ENCODE measurements at regions not wholly inside any gene's neighbourhood (a gene's known extent, or its start where the extent isn't known, plus 50 kb on each side); places are given as distances from the start of the nearest gene placed in this dataset.

DNA sequence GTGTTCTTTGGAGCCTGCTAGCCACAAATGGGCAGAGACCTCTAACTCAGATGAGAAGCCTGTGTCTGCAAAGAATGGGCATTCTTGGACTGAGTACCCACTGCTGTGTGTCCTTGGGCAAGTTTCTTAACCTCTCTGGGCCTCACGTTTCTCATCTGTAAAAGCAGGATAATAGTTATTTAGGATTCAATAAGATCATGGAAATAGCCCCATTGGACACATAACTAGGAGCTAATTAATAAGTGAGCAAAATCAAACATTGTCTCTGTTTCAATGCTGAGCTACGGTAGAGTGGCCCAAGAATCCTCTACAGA is 61.2 kb upstream of the WNT7B start:
- no peak for TF ChIP-seq POLR2A (IDR thresholded peaks at IDR 0.05)
- TF ChIP-seq, protein P1, sequence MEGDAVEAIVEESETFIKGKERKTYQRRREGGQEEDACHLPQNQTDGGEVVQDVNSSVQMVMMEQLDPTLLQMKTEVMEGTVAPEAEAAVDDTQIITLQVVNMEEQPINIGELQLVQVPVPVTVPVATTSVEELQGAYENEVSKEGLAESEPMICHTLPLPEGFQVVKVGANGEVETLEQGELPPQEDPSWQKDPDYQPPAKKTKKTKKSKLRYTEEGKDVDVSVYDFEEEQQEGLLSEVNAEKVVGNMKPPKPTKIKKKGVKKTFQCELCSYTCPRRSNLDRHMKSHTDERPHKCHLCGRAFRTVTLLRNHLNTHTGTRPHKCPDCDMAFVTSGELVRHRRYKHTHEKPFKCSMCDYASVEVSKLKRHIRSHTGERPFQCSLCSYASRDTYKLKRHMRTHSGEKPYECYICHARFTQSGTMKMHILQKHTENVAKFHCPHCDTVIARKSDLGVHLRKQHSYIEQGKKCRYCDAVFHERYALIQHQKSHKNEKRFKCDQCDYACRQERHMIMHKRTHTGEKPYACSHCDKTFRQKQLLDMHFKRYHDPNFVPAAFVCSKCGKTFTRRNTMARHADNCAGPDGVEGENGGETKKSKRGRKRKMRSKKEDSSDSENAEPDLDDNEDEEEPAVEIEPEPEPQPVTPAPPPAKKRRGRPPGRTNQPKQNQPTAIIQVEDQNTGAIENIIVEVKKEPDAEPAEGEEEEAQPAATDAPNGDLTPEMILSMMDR (IDR thresholded peaks at IDR 0.05): no peak
- no peak for DNase-seq
- Histone ChIP-seq H3K9me3 (no peaks in the 10 kb centered on the region), H3K36me3 (no peaks in the 10 kb centered on the region), H3K4me3 (no peak overlapping the region), H3K27me3 (no peaks in the 10 kb centered on the region), H3K4me1 (no peaks in the 10 kb centered on the region), H3K27ac (peak overlapping the region in 1 of 2 donors; percentile 14)
- intact Hi-C loops (cut with DNase I; ENCODE audit: low total_unique reads): no loop called here

DNA sequence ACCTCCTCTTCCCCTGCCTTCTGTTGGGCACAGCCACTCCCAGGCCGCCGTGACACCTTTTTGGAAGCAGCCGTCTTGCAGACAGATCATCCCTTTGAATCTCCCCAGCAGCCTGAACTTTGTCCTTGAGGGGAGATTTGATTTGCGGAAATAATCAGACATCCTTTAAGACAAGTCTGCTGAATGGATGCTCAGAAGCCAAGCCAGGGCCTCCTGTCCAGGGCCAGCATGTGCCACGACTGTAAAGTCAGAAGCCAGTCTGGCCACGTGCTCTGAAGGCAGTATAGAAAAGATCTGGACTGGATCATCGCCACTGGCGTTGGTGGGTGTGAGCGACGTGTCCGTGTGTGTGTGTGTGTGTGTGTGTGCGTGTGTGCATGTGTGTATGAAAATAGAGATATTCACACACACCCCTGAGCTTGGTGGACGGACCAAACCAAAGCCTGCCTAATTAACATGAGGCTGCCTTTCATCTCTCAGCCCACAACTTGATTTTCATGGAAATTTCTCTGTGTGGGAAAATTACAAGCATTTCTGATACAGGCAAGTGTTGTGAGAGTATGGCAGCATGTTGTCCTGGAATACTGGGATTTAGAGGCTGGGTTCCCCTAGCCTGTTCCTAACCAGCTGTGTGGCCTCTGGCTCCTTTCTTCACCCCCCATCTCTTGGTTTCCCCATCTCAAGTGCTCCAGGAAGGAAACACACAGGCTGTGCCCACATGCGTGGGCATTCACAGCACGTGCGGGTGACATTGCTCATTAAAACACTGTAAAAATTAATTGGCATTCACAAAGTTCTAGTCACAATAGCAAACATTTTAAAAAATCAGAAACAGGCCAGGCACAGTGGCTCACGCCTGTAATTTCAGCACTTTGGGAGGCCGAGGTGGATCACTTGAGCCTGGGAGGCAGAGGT is 61.8 kb upstream of the WNT7B start:
- H3K4me3 ChIP-seq: no peak overlapping the region
- DNase-seq: peak; percentile 17 to 23
- TF ChIP-seq POLR2A (IDR thresholded peaks at IDR 0.05): no peak
- TF ChIP-seq, protein P1 (IDR thresholded peaks at IDR 0.05): no peak
- peak overlapping the region; percentile 7 to 14 for H3K27ac ChIP-seq
- no peaks in the 10 kb centered on the region for H3K36me3 ChIP-seq
- H3K9me3 ChIP-seq: no peaks in the 10 kb centered on the region
- intact Hi-C loops (cut with DNase I; ENCODE audit: low total_unique reads): no loop called here
- no peaks in the 10 kb centered on the region for H3K27me3 ChIP-seq
- no peaks in the 10 kb centered on the region for H3K4me1 ChIP-seq

DNA sequence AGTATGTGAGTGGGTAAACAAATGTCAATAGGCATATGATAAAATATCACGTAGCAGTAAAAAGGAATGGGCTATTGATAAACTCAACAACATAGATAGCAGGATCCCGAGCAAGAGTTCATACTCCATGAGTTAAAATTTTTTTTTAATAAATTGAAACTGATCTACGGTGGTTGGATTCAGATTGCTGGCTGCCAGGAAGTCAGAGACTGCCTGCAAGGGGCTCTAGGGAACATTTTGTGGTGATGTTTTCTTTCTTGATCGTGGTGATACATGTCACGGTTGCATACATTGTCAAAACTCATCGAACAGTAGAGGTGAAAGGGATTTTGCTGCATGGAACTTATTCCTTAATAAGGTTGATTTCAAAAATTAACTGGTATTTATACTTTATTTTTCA is 62.6 kb upstream of the WNT7B start:
- H3K9me3 ChIP-seq: no peaks in the 10 kb centered on the region
- H3K4me1 ChIP-seq: no peaks in the 10 kb centered on the region
- no peak for DNase-seq
- intact Hi-C loops (cut with DNase I; ENCODE audit: low total_unique reads): no loop called here
- no peaks in the 10 kb centered on the region for H3K36me3 ChIP-seq
- TF ChIP-seq, protein P1 (IDR thresholded peaks at IDR 0.05): no peak
- no peak for TF ChIP-seq POLR2A (IDR thresholded peaks at IDR 0.05)
- no peaks in the 10 kb centered on the region for H3K27me3 ChIP-seq
- peak overlapping the region in 1 of 2 donors; percentile 7 for H3K27ac ChIP-seq
- no peak overlapping the region for H3K4me3 ChIP-seq

DNA sequence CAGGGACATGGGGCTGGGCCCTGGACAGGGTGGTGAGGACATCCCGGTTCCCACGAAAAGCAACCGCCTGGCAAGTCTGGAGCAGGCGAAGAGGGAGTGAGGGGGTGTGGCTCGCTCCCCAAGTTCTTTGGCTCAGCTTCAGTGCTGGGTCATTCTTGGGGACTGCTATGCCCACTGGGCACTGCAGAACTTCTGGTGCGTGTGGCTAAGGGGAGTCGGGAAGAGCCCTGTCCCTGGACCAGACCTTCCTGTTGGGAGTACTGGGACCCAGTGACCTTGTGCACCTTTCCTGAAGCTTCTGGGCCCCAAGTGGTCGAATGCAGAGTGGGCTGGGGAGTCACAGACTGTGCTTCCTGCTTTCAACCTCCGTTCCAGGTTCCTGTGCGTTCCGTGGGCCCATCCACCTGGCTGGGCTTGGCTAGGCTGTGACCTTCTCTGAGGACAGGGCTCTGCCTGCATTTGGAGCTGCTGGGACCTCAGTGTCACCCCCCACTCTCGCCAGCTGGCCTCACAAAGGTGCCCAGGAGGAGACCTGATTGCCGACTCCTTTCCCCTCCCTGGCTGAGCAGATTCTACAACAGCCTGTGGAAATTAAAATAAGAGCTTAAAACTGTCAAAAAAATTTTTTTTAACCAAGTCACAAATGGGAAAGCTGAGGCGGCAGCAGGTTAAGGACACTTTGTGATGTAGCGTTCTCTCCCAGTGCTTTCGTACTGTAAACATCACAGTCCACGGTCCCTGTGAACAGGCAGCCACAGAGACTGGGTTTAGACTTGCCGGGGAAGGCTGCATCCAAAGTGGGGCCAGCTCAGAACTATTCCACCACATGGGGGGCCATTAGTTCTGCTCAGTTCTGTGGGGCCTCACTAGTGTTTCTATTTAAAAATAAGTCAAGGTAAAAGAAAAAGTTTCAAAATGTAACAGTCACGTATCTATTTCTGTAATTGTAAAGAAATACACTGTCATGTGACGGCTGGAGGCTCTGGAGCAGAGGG is 63.8 kb upstream of the WNT7B start:
- no peaks in the 10 kb centered on the region for H3K4me1 ChIP-seq
- no peak overlapping the region for H3K4me3 ChIP-seq
- TF ChIP-seq, protein P1 (IDR thresholded peaks at IDR 0.05): no peak
- no peak for TF ChIP-seq POLR2A (IDR thresholded peaks at IDR 0.05)

More for the DNA sequence above, 63.8 kb upstream of the WNT7B start:
- Histone ChIP-seq H3K9me3 (no peaks in the 10 kb centered on the region), H3K27me3 (no peaks in the 10 kb centered on the region), H3K36me3 (no peaks in the 10 kb centered on the region), H3K27ac (peak overlapping the region; percentile 94 to 99)
- DNase-seq: peak; percentile 11 to 15
- intact Hi-C loops (cut with DNase I; ENCODE audit: low total_unique reads): no loop called here
